ENCODE measurements at regions not wholly inside any gene's neighbourhood (a gene's known extent, or its start where the extent isn't known, plus 50 kb on each side); places are given as distances from the start of the nearest gene placed in this dataset.

DNA sequence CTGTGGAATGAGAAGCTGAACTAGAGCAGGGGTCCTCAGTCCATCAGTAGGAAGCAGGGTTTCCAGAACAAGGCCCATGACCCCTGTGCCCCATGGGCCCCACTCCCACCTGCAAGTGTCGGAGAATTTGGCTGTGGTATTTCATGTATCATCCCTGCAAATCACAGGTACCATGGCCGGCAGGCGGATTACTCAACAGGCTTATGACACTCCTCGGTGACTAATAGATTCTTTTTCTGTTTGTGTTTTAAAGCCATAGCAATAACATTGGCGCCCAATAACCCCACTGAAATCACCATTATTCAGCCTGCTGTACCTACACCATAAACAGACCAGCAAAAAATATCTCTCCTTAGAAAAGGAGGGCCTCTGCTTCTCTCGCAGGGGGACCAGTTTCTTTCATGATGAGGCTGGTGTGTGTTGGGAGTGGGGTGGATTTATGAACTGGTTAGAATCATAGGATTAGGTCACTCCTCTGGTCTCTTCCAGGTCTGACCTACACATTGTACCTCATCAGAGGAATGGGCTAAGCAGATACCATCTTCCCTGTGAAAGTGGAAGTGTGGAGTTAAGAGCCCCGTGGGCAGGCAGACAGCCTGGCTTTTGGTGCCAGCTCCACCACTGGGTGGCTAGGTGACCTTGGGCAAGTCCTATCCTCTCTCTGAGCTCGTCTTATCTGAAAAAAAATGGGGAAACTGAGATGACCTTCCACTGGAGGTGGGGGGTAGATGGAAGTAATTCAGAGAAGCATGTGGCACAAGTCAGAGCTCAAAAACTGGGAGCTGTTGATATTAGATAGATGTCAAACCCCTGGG lies 60.2 kb upstream of the WNT11 start:
- TF ChIP-seq CSDC2 (CRISPR knock-in tag; IDR thresholded peaks at IDR 0.05) (no peak), ARNTL (CRISPR knock-in tag; IDR thresholded peaks at IDR 0.05; ENCODE audit: borderline replicate concordance, low read depth) (no peak), ZNF8 (CRISPR knock-in tag; IDR thresholded peaks at IDR 0.05) (no peak), PPARA (CRISPR knock-in tag; IDR thresholded peaks at IDR 0.05; ENCODE audit: borderline replicate concordance) (no peak), ESRRG (CRISPR knock-in tag; IDR thresholded peaks at IDR 0.05) (no peak), TOX (CRISPR knock-in tag; IDR thresholded peaks at IDR 0.05; ENCODE audit: borderline replicate concordance) (no peak), ZNF565 (CRISPR knock-in tag; conservative IDR thresholded peaks at IDR 0.05; ENCODE audit: low read depth) (no peak), ZC3H10 (CRISPR knock-in tag; IDR thresholded peaks at IDR 0.05) (no peak), ZFP3 (CRISPR knock-in tag; IDR thresholded peaks at IDR 0.05) (no peak), ISL1 (CRISPR knock-in tag; IDR thresholded peaks at IDR 0.05) (no peak), GLIS3 (CRISPR knock-in tag; IDR thresholded peaks at IDR 0.05) (no peak), TCF4 (CRISPR knock-in tag; IDR thresholded peaks at IDR 0.05; ENCODE audit: borderline replicate concordance) (no peak)
- TF ChIP-seq, protein P1, sequence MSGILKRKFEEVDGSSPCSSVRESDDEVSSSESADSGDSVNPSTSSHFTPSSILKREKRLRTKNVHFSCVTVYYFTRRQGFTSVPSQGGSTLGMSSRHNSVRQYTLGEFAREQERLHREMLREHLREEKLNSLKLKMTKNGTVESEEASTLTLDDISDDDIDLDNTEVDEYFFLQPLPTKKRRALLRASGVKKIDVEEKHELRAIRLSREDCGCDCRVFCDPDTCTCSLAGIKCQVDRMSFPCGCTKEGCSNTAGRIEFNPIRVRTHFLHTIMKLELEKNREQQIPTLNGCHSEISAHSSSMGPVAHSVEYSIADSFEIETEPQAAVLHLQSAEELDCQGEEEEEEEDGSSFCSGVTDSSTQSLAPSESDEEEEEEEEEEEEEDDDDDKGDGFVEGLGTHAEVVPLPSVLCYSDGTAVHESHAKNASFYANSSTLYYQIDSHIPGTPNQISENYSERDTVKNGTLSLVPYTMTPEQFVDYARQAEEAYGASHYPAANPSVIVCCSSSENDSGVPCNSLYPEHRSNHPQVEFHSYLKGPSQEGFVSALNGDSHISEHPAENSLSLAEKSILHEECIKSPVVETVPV (CRISPR knock-in tag; IDR thresholded peaks at IDR 0.05), result no peak
- TF ChIP-seq, protein P2, sequence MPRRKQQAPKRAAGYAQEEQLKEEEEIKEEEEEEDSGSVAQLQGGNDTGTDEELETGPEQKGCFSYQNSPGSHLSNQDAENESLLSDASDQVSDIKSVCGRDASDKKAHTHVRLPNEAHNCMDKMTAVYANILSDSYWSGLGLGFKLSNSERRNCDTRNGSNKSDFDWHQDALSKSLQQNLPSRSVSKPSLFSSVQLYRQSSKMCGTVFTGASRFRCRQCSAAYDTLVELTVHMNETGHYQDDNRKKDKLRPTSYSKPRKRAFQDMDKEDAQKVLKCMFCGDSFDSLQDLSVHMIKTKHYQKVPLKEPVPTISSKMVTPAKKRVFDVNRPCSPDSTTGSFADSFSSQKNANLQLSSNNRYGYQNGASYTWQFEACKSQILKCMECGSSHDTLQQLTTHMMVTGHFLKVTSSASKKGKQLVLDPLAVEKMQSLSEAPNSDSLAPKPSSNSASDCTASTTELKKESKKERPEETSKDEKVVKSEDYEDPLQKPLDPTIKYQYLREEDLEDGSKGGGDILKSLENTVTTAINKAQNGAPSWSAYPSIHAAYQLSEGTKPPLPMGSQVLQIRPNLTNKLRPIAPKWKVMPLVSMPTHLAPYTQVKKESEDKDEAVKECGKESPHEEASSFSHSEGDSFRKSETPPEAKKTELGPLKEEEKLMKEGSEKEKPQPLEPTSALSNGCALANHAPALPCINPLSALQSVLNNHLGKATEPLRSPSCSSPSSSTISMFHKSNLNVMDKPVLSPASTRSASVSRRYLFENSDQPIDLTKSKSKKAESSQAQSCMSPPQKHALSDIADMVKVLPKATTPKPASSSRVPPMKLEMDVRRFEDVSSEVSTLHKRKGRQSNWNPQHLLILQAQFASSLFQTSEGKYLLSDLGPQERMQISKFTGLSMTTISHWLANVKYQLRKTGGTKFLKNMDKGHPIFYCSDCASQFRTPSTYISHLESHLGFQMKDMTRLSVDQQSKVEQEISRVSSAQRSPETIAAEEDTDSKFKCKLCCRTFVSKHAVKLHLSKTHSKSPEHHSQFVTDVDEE (CRISPR knock-in tag; IDR thresholded peaks at IDR 0.05), result no peak
- ATAC-seq, result peak; percentile 62

DNA sequence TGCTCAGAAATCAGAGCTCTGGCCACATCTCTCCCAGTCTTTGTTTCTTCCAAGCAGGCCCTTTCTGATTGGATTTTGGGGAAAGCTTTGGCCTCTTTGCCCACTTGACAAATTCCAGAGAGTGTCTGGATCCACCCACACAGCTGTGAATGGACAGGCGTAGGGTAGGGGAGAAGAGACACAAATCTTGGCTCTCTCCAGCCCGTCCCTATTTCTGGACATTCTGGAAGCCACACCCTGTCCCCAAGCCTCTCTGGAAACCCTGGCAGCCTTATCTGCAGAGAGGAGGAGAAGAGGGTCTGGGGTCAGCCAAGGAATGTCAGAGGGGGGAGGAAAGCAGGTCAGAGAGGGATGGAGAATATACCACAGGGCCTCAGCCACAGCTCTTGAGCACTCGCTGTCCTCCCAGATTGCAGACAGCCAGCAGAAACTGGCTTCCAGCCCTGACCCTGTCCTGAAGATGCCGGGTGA lies 59.5 kb upstream of the WNT11 start:
- no peak for TF ChIP-seq GLIS3 (CRISPR knock-in tag; IDR thresholded peaks at IDR 0.05)
- no peak for TF ChIP-seq PPARA (CRISPR knock-in tag; IDR thresholded peaks at IDR 0.05; ENCODE audit: borderline replicate concordance)
- no peak for TF ChIP-seq ZC3H10 (CRISPR knock-in tag; IDR thresholded peaks at IDR 0.05)
- no peak for TF ChIP-seq ZFP30 (CRISPR knock-in tag; IDR thresholded peaks at IDR 0.05)
- TF ChIP-seq OSR1 (CRISPR knock-in tag; IDR thresholded peaks at IDR 0.05), result no peak
- TF ChIP-seq TCF4 (CRISPR knock-in tag; IDR thresholded peaks at IDR 0.05; ENCODE audit: borderline replicate concordance), result no peak
- TF ChIP-seq, protein P1 (CRISPR knock-in tag; IDR thresholded peaks at IDR 0.05), result no peak
- no peak for TF ChIP-seq ZNF565 (CRISPR knock-in tag; conservative IDR thresholded peaks at IDR 0.05; ENCODE audit: low read depth)
- TF ChIP-seq, protein P2 (CRISPR knock-in tag; IDR thresholded peaks at IDR 0.05), result no peak
- no peak for TF ChIP-seq ESRRG (CRISPR knock-in tag; IDR thresholded peaks at IDR 0.05)
- no peak for TF ChIP-seq ZNF70 (CRISPR knock-in tag; IDR thresholded peaks at IDR 0.05)
- no peak for TF ChIP-seq SNAI2 (CRISPR knock-in tag; IDR thresholded peaks at IDR 0.05)
- TF ChIP-seq, protein P3, sequence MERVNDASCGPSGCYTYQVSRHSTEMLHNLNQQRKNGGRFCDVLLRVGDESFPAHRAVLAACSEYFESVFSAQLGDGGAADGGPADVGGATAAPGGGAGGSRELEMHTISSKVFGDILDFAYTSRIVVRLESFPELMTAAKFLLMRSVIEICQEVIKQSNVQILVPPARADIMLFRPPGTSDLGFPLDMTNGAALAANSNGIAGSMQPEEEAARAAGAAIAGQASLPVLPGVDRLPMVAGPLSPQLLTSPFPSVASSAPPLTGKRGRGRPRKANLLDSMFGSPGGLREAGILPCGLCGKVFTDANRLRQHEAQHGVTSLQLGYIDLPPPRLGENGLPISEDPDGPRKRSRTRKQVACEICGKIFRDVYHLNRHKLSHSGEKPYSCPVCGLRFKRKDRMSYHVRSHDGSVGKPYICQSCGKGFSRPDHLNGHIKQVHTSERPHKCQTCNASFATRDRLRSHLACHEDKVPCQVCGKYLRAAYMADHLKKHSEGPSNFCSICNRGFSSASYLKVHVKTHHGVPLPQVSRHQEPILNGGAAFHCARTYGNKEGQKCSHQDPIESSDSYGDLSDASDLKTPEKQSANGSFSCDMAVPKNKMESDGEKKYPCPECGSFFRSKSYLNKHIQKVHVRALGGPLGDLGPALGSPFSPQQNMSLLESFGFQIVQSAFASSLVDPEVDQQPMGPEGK (CRISPR knock-in tag; IDR thresholded peaks at IDR 0.05; ENCODE audit: borderline replicate concordance), result no peak
- peak; percentile 18; the same call in 1 of the 3 replicates for ATAC-seq

Measured in SK-N-SH treated with all-trans-retinoic acid at 6 μM for 48 hours (cell line).